Ovary (tissue), 3 donors: ENCODE measurements at regions not wholly inside any gene's neighbourhood (a gene's known extent, or its start where the extent isn't known, plus 50 kb on each side); places are given as distances from the start of the nearest gene placed in this dataset.

Experiments
- POLR2A ChIP-seq: fragments of 450-650 bp; IDR thresholded peaks from one replicate; pipeline ENCODE4 v1.6.1; 2017; ENCODE audit warnings: antibody characterized with exemption, mild to moderate bottlenecking, moderate library complexity
- TF ChIP-seq, protein P1 (sequence below), 3 donors: fragments of 450-650 bp in 2 of 3; fragments of 200-600 bp in 1 of 3; IDR thresholded peaks; one replicate each; pipeline versions ENCODE4 v1.5.1 to v1.8.0; 2016 to 2022; ENCODE audit warnings: antibody characterized with exemption in 3 of 3, mild to moderate bottlenecking in 1 of 3
- donor health status: DM: no; HTN: no; CAD: no.

GRCh38 chr2:12871694-12872315 is 155.1 kb downstream of the TRIB2 start:
- TF ChIP-seq, protein P1, sequence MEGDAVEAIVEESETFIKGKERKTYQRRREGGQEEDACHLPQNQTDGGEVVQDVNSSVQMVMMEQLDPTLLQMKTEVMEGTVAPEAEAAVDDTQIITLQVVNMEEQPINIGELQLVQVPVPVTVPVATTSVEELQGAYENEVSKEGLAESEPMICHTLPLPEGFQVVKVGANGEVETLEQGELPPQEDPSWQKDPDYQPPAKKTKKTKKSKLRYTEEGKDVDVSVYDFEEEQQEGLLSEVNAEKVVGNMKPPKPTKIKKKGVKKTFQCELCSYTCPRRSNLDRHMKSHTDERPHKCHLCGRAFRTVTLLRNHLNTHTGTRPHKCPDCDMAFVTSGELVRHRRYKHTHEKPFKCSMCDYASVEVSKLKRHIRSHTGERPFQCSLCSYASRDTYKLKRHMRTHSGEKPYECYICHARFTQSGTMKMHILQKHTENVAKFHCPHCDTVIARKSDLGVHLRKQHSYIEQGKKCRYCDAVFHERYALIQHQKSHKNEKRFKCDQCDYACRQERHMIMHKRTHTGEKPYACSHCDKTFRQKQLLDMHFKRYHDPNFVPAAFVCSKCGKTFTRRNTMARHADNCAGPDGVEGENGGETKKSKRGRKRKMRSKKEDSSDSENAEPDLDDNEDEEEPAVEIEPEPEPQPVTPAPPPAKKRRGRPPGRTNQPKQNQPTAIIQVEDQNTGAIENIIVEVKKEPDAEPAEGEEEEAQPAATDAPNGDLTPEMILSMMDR (IDR thresholded peaks at IDR 0.05) = no peak
- no peak for TF ChIP-seq POLR2A
